Thyroid gland (tissue), 4 donors: ENCODE measurements at regions not wholly inside any gene's neighbourhood (a gene's known extent, or its start where the extent isn't known, plus 50 kb on each side); places are given as distances from the start of the nearest gene placed in this dataset.

Source experiments
- DNase-seq, 2 donors: peaks; one replicate each; pipeline ENCODE4 v3.0.0-alpha.2; 2019
- H3K27ac ChIP-seq, 3 donors: fragments of 200-600 bp; sonication (generic); 1 replicate in 2 of 3; 2 replicates in 1 of 3; pipeline ENCODE4 v1.5.1; 2016 to 2019; ENCODE audit warnings: mild to moderate bottlenecking in 1 of 3, moderate library complexity in 1 of 3
- H3K27me3 ChIP-seq: fragments of 200-600 bp; sonication (generic); one replicate; pipeline ENCODE4 v1.5.1; 2019
- H3K36me3 ChIP-seq, 2 donors: fragments of 200-600 bp; sonication (generic); one replicate each; pipeline ENCODE4 v1.5.1; 2016 to 2019
- H3K4me1 ChIP-seq, 2 donors: fragments of 200-600 bp; sonication (generic); one replicate each; pipeline ENCODE4 v1.5.1; 2017 to 2019
- H3K4me3 ChIP-seq, 3 donors: fragments of 200-600 bp; sonication (generic); replicated peaks in 1 of 3; 1 replicate in 2 of 3; 2 replicates in 1 of 3; pipeline ENCODE4 v1.5.1; 2016; ENCODE audit warnings: mild to moderate bottlenecking in 1 of 3
- H3K9me3 ChIP-seq: fragments of 200-600 bp; sonication (generic); one replicate; pipeline ENCODE4 v1.5.1; 2017
- POLR2A ChIP-seq, 2 donors: fragments of 450-650 bp; IDR thresholded peaks; one replicate each; pipeline ENCODE4 v1.6.1; 2017; ENCODE audit warnings: antibody characterized with exemption in 2 of 2, mild to moderate bottlenecking in 2 of 2, moderate library complexity in 1 of 2
- WGBS, 2 donors: methylation state at CpG; one replicate each; pipeline ENCODE4 v1.1.5; 2017; 5-methylcytosine and 5-hydroxymethylcytosine counted together
- intact Hi-C: fragments of 100-400 bp; cut with DNase I; formaldehyde crosslinking; loops from one replicate; pipeline ENCODE4 v1.15.1; 2023
- TF ChIP-seq, protein P1 (sequence below), 6 experiments: fragments of 200-600 bp in 3 of 6; fragments of 450-650 bp in 3 of 6; sonication (generic) in 3 of 6; IDR thresholded peaks; one replicate each; pipeline ENCODE4 v1.5.1; 2016 to 2019; ENCODE audit warnings: antibody characterized with exemption in 6 of 6, mild to moderate bottlenecking in 2 of 6, inconsistent platforms in 1 of 6, moderate library complexity in 1 of 6

DNA sequence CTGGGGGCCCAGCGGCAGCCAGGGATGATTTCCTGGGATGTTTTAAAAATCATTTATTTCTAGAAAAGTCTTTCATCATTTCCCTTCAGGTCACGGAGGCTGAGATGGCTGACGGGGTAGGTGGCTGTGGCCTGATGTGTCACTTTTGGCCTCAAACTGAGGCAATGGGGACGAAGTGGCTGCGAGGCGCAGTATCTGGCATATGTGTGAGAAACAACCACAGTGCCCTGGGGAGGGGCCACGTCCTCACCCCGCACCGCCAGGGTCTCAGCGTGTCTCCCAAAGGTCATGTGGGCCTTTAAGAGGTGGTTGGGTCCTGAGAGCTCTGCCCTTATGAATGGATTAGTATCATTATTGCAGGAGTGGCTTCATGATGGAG lies 120.0 kb downstream of the CEBPB start:
- no peak overlapping the region for H3K4me3 ChIP-seq
- H3K27ac ChIP-seq, result peak overlapping the region in 2 of 3 donors; percentile 80 to 88
- H3K4me1 ChIP-seq, result peaks cover 42 to 60% of the 10 kb centered on the region in 2 donors
- 91 to 98% methylated on average over 10 of the region's 10 CpGs for WGBS, 2 donors
- TF ChIP-seq, protein P1, sequence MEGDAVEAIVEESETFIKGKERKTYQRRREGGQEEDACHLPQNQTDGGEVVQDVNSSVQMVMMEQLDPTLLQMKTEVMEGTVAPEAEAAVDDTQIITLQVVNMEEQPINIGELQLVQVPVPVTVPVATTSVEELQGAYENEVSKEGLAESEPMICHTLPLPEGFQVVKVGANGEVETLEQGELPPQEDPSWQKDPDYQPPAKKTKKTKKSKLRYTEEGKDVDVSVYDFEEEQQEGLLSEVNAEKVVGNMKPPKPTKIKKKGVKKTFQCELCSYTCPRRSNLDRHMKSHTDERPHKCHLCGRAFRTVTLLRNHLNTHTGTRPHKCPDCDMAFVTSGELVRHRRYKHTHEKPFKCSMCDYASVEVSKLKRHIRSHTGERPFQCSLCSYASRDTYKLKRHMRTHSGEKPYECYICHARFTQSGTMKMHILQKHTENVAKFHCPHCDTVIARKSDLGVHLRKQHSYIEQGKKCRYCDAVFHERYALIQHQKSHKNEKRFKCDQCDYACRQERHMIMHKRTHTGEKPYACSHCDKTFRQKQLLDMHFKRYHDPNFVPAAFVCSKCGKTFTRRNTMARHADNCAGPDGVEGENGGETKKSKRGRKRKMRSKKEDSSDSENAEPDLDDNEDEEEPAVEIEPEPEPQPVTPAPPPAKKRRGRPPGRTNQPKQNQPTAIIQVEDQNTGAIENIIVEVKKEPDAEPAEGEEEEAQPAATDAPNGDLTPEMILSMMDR (IDR thresholded peaks at IDR 0.05), result no peak
- TF ChIP-seq POLR2A (IDR thresholded peaks at IDR 0.05), result no peak
- DNase-seq, result no peak
- no peaks in the 10 kb centered on the region for H3K9me3 ChIP-seq
- no peaks in the 10 kb centered on the region for H3K36me3 ChIP-seq
- intact Hi-C loops, result no loop called here
- H3K27me3 ChIP-seq, result no peaks in the 10 kb centered on the region

DNA sequence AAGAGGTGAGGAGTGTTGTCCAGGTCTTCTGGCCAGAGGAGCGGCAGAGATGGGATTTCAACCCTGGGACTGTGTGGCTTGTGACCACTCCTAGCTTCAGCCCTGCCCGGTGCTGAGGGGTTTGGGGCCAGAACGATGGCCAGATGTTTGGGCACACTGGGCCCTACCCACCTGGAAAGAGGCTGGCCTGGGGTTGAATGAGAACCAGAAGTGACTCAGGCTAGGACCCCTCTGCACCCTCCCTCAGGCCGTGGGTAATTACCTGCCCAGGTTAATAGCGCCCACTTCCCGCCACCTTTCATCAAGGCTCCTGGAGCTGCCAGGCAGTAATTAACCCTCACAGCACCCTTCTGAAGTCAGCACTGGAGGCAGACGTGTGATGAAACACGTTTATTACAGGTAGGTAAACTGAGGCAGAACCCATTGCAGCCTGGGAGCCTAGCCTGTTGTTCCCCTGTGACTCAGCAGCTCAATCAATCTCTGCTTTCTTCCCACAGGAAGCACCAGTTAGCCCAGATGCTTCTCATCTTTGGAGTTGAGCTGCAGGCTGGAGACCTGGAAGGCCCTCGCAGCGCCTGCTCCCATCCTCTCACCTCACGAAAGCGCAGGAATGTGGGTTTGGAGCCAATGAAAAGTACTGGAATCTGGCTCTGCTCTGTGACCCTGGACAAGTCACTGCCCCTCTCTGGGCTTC lies 120.8 kb downstream of the CEBPB start:
- H3K27ac ChIP-seq, result peak overlapping the region in 2 of 3 donors; percentile 80 to 88
- H3K4me3 ChIP-seq, result no peak overlapping the region
- intact Hi-C loops, result no loop called here
- no peaks in the 10 kb centered on the region for H3K36me3 ChIP-seq
- no peaks in the 10 kb centered on the region for H3K27me3 ChIP-seq
- TF ChIP-seq POLR2A (IDR thresholded peaks at IDR 0.05), result no peak
- TF ChIP-seq, protein P1 (IDR thresholded peaks at IDR 0.05), result no peak
- H3K4me1 ChIP-seq, result peaks cover 34 to 52% of the 10 kb centered on the region in 2 donors
- DNase-seq, result no peak
- H3K9me3 ChIP-seq, result no peaks in the 10 kb centered on the region
- WGBS, 2 donors, result 81 to 86% methylated on average over 12 of the region's 12 CpGs

DNA sequence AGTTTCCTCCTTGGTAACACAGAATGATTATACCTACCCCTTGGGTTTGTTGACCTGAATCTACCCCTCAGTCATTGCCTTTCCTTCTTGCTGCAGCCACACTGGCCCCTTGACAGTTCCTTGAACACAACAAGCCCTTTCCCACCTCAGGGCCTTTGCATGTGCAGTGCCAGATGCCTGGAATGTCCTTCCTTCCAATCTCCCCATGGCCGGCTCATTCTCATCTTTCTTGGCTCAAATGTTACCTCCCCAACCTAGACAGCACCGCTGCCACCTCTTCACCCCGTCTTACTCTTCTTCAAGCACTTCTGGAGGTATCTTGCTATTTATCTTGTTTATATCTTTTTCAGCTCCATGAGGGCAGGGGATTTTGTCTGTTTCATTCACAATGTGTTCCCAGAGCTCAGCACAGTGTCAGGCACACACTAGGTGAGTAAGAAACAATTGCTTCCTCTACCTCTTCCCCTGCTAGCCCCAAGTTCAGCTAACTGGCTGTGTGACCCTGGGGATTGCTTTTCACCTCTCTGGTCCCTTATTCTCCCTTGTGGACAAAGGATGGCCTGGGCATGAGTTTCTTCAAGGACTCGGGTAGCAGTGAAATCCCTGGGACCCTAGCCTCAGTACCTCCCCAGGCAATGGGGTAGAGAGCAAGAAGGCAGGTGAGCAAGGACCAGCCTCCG lies 121.5 kb downstream of the CEBPB start:
- no peak for TF ChIP-seq POLR2A (IDR thresholded peaks at IDR 0.05)
- TF ChIP-seq, protein P1 (IDR thresholded peaks at IDR 0.05), result no peak
- Histone ChIP-seq H3K27ac (peak overlapping the region; percentile 14 to 88 (median 72)), H3K9me3 (no peaks in the 10 kb centered on the region), H3K36me3 (no peaks in the 10 kb centered on the region), H3K27me3 (no peaks in the 10 kb centered on the region), H3K4me3 (no peak overlapping the region), H3K4me1 (peaks cover 27 to 45% of the 10 kb centered on the region in 2 donors)
- no peak for DNase-seq
- WGBS, 2 donors, result 89 to 90% methylated on average over 4 to 5 of the region's 5 CpGs
- intact Hi-C loops, result no loop called here

DNA sequence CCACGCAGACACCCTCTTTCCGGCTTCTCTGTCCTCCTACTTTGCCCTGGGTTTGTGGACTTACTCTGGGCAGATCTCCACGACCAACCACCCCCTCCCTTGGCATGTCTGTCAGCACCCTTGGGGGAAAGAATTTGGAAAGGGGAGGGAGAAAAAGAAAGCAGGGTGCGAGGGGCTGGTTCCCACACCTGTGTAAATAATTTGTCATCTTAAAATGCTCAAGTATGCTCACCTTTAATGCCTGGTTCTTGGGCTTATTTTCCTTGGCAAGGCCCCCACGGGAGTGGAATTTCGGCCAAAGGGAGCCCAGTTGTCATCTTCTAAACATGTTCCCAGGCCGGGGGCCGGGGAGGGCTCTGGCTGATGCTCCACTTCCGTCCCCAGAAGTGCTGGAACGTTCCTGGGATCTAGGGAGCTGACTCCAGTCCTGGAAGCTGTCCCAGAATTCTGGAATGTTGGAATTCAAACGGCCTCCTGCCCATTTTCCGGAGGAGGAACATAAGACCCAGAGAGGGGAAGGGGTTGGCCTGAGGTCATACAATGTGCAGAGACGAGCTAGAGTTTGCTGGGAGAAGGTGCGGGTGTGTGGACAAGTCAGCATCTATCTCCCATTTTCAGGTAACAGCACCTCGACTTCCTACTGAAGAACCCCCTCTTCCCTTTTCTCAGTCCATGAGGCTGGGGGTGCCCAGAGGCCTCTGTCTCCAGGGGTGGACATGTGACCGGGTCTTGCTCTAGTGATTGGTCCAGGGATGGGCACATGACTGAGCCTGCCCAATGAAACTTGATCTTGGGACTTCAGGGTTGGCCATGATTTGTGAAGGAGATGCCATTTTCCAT lies 122.3 kb downstream of the CEBPB start:
- intact Hi-C loops, result no loop called here
- no peaks in the 10 kb centered on the region for H3K36me3 ChIP-seq
- WGBS, 2 donors, result 40 to 41% methylated on average over 16 of the region's 16 CpGs
- TF ChIP-seq, protein P1 (IDR thresholded peaks at IDR 0.05), result no peak
- peak in 1 of 2 donors; percentile 21 for TF ChIP-seq POLR2A (IDR thresholded peaks at IDR 0.05)
- no peak overlapping the region for H3K4me3 ChIP-seq
- H3K27me3 ChIP-seq, result no peaks in the 10 kb centered on the region
- H3K4me1 ChIP-seq, result peaks cover 23 to 44% of the 10 kb centered on the region in 2 donors
- peak; percentile 72 to 80 for DNase-seq
- H3K9me3 ChIP-seq, result no peaks in the 10 kb centered on the region
- peak overlapping the region; percentile 14 to 88 (median 72) for H3K27ac ChIP-seq
